K562 (cell line): ENCODE measurements at regions not wholly inside any gene's neighbourhood (a gene's known extent, or its start where the extent isn't known, plus 50 kb on each side); places are given as distances from the start of the nearest gene placed in this dataset.

Source experiments
- DIDO1 ChIP-seq: fragments of 450-650 bp; IDR thresholded peaks from 2 replicates; pipeline ENCODE4 v1.6.1; 2016; ENCODE audit warnings: low read depth, missing biosample characterization, missing genetic modification characterization
- NFYB ChIP-seq: IDR thresholded peaks from 2 replicates; pipeline ENCODE4 v1.6.1; 2011; ENCODE audit warnings: mild to moderate bottlenecking, moderate library complexity; ENCODE audit not compliant: insufficient read length; ENCODE audit errors: extremely low read depth
- PTTG1 ChIP-seq: fragments of 450-650 bp; IDR thresholded peaks from 2 replicates; pipeline ENCODE4 v1.6.1; 2016; ENCODE audit warnings: low read depth, mild to moderate bottlenecking, missing genetic modification characterization, missing compliant biosample characterization
- SIN3A ChIP-seq, 2 experiments: fragments of 150-350 bp in 1 of 2; IDR thresholded peaks; 2 replicates each; pipeline ENCODE4 v1.6.1; 2011 to 2016; ENCODE audit warnings: borderline replicate concordance in 2 of 2, low read depth in 2 of 2, low read length in 2 of 2, mild to moderate bottlenecking in 2 of 2, moderate library complexity in 2 of 2; ENCODE audit not compliant: control insufficient read depth in 1 of 2
- ZFP1 ChIP-seq: fragments of 450-650 bp; formaldehyde crosslinking; IDR thresholded peaks from 2 replicates; pipeline ENCODE4 v1.4.0; 2020; ENCODE audit warnings: mild to moderate bottlenecking, mixed read lengths
- ZNF23 ChIP-seq: fragments of 250-450 bp; sonication (Bioruptor Pico); IDR thresholded peaks from 2 replicates; pipeline ENCODE4 v1.4.0; 2020; ENCODE audit warnings: mild to moderate bottlenecking
- ZNF785 ChIP-seq: fragments of 250-450 bp; sonication (Bioruptor Pico); IDR thresholded peaks from 2 replicates; pipeline ENCODE4 v1.4.0; 2020; ENCODE audit warnings: mild to moderate bottlenecking
- TF ChIP-seq, protein P1 (sequence below): fragments of 450-650 bp; IDR thresholded peaks from 2 replicates; pipeline ENCODE4 v1.6.1; 2016; ENCODE audit warnings: low read depth
- TF ChIP-seq, protein P2 (sequence below): sonication (generic); formaldehyde crosslinking; IDR thresholded peaks from 2 replicates; pipeline ENCODE4 v1.8.1; 2022; ENCODE audit warnings: missing genetic modification reagents
- TF ChIP-seq, protein P3 (sequence below): fragments of 450-650 bp; IDR thresholded peaks from 2 replicates; pipeline ENCODE4 v1.6.1; 2016
- TF ChIP-seq, protein P4 (sequence below): fragments of 250-450 bp; sonication (Bioruptor Pico); IDR thresholded peaks from 2 replicates; pipeline ENCODE4 v1.5.0; 2020; ENCODE audit warnings: mild to moderate bottlenecking, borderline replicate concordance
- TF ChIP-seq, protein P5 (sequence below): sonication (generic); formaldehyde crosslinking; IDR thresholded peaks from 2 replicates; pipeline ENCODE4 v1.8.1; 2023; ENCODE audit warnings: mild to moderate bottlenecking, missing genetic modification reagents

DNA sequence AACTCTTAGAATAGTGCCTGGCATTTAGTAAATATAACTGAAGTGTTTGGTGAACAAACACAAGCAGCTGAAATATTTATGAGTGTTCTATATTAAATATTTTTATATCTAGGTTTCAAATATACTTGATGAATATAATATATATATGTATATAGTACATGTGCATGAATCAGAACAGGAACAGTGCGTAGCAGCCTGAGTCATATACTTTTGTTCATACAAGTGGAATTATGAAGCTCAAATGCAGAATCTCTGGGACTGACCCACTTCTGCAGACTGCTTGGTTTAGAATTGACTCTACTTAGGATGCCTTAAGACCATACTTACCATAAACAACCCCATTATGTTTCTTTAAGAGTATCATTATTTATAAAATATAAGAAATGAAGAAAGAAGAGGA is 997.8 kb upstream of the RAG2 start (continued):
- TF ChIP-seq, protein P1, sequence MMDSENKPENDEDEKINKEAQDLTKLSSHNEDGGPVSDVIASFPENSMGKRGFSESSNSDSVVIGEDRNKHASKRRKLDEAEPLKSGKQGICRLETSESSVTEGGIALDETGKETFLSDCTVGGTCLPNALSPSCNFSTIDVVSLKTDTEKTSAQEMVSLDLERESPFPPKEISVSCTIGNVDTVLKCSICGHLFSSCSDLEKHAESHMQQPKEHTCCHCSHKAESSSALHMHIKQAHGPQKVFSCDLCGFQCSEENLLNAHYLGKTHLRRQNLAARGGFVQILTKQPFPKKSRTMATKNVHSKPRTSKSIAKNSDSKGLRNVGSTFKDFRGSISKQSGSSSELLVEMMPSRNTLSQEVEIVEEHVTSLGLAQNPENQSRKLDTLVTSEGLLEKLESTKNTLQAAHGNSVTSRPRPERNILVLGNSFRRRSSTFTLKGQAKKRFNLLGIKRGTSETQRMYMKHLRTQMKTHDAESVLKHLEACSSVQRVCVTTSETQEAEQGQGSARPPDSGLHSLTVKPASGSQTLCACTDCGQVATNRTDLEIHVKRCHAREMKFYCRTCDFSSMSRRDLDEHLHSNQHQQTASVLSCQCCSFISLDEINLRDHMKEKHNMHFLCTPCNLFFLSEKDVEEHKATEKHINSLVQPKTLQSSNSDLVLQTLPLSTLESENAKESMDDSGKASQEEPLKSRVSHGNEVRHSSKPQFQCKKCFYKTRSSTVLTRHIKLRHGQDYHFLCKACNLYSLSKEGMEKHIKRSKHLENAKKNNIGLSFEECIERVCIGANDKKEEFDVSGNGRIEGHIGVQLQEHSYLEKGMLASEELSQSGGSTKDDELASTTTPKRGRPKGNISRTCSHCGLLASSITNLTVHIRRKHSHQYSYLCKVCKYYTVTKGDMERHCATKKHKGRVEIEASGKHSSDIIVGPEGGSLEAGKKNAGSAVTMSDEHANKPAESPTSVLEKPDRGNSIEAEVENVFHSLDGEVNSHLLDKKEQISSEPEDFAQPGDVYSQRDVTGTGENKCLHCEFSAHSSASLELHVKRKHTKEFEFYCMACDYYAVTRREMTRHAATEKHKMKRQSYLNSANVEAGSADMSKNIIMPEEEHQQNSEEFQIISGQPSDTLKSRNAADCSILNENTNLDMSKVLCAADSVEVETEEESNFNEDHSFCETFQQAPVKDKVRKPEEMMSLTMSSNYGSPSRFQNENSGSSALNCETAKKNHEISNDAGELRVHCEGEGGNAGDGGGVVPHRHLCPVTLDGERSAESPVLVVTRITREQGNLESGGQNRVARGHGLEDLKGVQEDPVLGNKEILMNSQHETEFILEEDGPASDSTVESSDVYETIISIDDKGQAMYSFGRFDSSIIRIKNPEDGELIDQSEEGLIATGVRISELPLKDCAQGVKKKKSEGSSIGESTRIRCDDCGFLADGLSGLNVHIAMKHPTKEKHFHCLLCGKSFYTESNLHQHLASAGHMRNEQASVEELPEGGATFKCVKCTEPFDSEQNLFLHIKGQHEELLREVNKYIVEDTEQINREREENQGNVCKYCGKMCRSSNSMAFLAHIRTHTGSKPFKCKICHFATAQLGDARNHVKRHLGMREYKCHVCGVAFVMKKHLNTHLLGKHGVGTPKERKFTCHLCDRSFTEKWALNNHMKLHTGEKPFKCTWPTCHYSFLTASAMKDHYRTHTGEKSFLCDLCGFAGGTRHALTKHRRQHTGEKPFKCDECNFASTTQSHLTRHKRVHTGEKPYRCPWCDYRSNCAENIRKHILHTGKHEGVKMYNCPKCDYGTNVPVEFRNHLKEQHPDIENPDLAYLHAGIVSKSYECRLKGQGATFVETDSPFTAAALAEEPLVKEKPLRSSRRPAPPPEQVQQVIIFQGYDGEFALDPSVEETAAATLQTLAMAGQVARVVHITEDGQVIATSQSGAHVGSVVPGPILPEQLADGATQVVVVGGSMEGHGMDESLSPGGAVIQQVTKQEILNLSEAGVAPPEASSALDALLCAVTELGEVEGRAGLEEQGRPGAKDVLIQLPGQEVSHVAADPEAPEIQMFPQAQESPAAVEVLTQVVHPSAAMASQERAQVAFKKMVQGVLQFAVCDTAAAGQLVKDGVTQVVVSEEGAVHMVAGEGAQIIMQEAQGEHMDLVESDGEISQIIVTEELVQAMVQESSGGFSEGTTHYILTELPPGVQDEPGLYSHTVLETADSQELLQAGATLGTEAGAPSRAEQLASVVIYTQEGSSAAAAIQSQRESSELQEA = no peak
- TF ChIP-seq, protein P2, sequence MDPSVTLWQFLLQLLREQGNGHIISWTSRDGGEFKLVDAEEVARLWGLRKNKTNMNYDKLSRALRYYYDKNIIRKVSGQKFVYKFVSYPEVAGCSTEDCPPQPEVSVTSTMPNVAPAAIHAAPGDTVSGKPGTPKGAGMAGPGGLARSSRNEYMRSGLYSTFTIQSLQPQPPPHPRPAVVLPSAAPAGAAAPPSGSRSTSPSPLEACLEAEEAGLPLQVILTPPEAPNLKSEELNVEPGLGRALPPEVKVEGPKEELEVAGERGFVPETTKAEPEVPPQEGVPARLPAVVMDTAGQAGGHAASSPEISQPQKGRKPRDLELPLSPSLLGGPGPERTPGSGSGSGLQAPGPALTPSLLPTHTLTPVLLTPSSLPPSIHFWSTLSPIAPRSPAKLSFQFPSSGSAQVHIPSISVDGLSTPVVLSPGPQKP (CRISPR knock-in tag) = no peak
- TF ChIP-seq NFYB (no peak), SIN3A (IDR thresholded peaks at IDR 0.05; ENCODE audit: borderline replicate concordance in 2 of 2, control insufficient read depth in 1 of 2, low read depth in 2 of 2, low read length in 2 of 2) (no peak), DIDO1 (tag) (no peak), PTTG1 (tag) (no peak), ZNF785 (CRISPR knock-in tag) (no peak), ZNF23 (CRISPR knock-in tag) (no peak), ZFP1 (CRISPR knock-in tag) (no peak)
- TF ChIP-seq, protein P3, sequence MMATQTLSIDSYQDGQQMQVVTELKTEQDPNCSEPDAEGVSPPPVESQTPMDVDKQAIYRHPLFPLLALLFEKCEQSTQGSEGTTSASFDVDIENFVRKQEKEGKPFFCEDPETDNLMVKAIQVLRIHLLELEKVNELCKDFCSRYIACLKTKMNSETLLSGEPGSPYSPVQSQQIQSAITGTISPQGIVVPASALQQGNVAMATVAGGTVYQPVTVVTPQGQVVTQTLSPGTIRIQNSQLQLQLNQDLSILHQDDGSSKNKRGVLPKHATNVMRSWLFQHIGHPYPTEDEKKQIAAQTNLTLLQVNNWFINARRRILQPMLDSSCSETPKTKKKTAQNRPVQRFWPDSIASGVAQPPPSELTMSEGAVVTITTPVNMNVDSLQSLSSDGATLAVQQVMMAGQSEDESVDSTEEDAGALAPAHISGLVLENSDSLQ = no peak
- TF ChIP-seq, protein P4, sequence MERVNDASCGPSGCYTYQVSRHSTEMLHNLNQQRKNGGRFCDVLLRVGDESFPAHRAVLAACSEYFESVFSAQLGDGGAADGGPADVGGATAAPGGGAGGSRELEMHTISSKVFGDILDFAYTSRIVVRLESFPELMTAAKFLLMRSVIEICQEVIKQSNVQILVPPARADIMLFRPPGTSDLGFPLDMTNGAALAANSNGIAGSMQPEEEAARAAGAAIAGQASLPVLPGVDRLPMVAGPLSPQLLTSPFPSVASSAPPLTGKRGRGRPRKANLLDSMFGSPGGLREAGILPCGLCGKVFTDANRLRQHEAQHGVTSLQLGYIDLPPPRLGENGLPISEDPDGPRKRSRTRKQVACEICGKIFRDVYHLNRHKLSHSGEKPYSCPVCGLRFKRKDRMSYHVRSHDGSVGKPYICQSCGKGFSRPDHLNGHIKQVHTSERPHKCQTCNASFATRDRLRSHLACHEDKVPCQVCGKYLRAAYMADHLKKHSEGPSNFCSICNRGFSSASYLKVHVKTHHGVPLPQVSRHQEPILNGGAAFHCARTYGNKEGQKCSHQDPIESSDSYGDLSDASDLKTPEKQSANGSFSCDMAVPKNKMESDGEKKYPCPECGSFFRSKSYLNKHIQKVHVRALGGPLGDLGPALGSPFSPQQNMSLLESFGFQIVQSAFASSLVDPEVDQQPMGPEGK = no peak
- TF ChIP-seq, protein P5, sequence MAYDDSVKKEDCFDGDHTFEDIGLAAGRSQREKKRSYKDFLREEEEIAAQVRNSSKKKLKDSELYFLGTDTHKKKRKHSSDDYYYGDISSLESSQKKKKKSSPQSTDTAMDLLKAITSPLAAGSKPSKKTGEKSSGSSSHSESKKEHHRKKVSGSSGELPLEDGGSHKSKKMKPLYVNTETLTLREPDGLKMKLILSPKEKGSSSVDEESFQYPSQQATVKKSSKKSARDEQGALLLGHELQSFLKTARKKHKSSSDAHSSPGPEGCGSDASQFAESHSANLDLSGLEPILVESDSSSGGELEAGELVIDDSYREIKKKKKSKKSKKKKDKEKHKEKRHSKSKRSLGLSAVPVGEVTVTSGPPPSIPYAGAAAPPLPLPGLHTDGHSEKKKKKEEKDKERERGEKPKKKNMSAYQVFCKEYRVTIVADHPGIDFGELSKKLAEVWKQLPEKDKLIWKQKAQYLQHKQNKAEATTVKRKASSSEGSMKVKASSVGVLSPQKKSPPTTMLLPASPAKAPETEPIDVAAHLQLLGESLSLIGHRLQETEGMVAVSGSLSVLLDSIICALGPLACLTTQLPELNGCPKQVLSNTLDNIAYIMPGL (CRISPR knock-in tag) = no peak
